ENCODE measurements at regions not wholly inside any gene's neighbourhood (a gene's known extent, or its start where the extent isn't known, plus 50 kb on each side); places are given as distances from the start of the nearest gene placed in this dataset.

DNA sequence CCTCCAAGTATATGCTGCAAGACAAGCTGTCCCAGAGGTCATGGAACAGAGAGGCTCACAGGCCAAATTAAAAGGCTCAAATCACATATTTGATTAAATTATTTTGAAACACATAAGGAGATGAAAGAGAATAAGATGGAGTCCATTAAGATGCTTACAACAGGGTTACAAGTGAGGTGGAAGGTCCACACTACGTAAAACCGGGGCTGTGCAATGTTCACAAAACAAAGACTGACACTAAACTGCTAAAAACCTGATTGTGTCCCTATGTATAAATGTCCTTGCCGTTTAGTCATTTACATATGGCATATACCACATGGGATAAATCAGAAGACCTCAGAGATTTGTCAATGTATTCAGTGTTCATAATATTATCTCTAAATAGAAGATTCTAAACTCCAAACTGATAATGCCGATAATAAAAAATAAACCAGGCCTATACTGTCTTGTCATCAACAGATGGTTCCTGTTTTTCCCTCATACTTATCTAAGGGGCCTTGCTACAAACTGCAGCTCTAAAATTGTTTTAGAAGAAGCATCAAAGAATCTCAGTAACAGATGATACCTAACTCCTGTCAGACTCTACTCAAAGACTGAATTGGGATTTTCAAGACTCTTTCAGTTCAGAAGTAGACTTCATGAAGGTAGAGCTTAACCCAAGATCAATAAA, 51.8 kb upstream of the RIPOR2 start:
- no peak for DNase-seq (ENCODE audit: low read depth, low spot score)

- DNase-seq (ENCODE audit: low read depth, low spot score): no peak
These were observed 52.8 kb upstream of the RIPOR2 start for GRCh38 chr6:24988562-24988961.

GRCh38 chr6:24990236-24990845, 54.6 kb upstream of the RIPOR2 start:
- no peak for DNase-seq (ENCODE audit: low read depth, low spot score)

DNA sequence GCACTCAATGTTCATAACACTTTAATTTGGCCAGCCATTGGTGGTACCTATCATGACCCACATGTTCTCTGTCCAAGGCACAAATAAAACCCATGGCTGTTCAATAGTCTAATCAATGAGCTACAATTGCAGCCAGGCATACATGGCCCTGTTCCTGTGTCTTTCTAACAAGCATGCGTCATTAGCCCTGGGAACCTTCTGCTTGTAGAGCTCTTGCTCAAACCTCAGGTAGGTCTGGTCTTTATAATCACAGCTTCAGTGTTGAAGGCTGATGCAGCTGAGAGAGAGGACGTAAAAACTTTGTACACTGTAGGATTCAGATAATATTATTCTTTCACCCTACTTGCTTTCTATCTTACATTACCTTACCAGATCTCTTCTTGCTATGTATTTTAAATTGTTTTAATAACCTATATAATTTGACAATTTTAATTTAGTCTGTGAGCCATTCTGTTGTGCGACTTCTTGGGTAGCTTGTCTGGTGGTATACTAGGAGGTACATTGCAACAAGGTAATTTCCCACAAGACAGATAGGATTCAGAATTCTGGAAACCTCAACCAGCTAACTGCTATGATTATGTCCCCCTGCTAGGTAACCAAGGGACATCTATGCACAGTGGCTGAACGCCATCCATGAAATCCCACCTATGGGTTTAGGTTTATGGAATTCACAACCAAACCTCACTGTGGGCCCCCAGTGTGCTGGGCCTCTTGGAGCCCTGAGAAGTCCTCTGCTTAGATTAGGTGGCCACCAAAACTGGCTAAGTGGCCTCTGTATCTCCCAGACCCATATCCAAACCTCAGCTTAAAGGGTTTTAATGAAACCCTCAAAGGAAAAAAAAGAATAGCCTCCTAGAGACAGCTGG, 55.4 kb upstream of the RIPOR2 start:
- DNase-seq (ENCODE audit: low read depth, low spot score): no peak

GRCh38 chr6:24991810-24992467, 56.2 kb upstream of the RIPOR2 start:
- peak; percentile 63 for DNase-seq (ENCODE audit: low read depth, low spot score)

- no peak for DNase-seq (ENCODE audit: low read depth, low spot score)
These were observed 59.1 kb upstream of the RIPOR2 start for GRCh38 chr6:24994812-24995211.

GRCh38 chr6:24995270-24995669, 59.5 kb upstream of the RIPOR2 start:
- no peak for DNase-seq (ENCODE audit: low read depth, low spot score)

GRCh38 chr6:24996269-24996836, 60.6 kb upstream of the RIPOR2 start:
- DNase-seq (ENCODE audit: low read depth, low spot score): no peak

DNA sequence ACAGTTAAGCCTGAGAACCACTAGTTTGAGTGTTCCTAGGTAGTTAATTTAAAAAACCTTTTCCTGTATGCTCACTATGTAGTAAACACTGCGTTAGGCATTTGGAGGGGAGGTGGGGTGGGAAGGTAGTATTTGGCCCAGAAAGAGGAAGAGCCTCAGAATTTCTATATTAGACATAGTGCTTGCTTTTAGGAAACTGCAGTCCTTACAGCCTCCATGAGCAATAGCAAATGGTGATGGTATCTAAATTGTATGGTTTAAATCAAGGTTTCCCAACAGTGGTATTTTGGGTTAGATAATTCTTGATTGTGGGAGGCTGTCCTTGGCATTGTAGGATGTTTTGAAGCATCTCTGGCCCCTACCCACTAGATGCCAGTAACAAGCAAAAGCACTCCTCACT, 61.5 kb upstream of the RIPOR2 start:
- no peak for DNase-seq (ENCODE audit: low read depth, low spot score)

DNA sequence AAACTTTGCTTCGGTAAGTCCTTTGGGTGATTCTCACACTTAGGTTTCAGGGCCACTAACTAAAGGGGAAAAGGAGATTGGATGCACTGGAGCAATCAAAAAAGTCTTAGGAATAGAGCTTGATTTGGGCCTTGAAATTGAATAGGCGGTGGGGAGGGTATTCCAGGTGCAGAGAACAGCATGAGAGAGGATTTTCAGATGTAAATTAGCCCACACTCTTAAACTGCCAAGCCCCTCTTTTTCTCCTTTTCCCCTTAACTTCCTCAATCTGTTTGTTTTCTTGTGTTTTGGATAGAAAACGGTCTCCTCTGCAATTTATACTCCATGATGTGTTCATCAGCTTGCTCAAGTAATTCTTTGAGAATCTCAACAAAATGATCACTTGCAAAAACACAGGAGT, 62.1 kb upstream of the RIPOR2 start:
- DNase-seq (ENCODE audit: low read depth, low spot score): no peak

DNA sequence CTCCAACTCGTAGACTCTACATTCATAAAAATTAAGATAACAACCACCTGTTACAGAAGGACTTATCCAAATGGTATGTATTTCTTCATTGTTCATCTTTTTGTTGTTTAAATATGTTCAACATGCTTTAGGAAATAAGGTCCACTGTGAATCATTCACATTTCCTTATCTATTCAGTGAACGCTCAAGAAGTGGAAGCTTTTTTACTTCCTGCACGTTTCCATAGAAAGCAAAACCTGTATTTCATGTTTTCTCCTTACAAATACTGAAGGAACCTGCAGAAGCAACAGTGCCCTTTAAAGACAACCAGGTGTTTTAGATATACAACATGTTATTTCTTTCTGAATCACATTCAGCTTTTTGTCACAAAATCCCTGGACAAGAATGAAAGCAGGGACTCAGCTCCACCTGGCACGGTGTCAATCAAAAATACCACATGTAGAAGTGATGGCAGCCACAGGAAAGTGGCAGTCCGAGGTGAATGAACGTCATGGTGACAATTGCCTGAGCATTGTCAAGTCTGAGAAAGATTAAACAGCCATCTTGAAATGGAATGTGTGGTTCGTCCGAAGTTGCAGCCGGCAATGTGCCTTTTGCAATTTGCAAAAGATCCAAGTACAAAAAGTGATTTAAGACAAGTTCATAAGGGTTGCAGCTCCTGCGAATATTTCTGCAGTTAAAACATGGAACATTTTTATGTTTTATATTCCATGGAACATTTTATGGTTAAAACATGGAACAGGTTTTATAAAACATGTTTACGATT, 66.7 kb upstream of the RIPOR2 start:
- DNase-seq (ENCODE audit: low read depth, low spot score): no peak

DNA sequence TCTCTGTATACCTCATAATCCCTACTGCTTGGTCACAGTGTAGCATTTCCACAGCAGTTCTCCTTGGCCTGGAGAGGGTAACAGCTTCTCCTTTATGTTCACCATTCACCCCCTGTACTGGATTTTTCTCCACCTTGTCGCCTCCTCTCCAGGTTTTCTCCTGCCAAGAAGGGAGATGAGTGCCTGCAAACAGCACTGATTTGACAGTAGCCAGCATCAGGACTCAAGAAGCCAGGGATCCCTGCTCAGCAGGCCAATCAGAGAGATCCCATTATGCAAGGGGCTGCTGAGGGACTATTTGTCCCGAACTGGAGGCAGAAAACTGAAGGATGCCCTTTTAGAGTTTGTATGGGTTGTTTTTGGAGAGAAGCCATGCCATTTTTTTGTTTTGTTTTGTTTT, 68.6 kb upstream of the RIPOR2 start:
- no peak for DNase-seq (ENCODE audit: low read depth, low spot score)

GRCh38 chr6:25005010-25005409, 69.2 kb upstream of the RIPOR2 start:
- DNase-seq (ENCODE audit: low read depth, low spot score): no peak

DNA sequence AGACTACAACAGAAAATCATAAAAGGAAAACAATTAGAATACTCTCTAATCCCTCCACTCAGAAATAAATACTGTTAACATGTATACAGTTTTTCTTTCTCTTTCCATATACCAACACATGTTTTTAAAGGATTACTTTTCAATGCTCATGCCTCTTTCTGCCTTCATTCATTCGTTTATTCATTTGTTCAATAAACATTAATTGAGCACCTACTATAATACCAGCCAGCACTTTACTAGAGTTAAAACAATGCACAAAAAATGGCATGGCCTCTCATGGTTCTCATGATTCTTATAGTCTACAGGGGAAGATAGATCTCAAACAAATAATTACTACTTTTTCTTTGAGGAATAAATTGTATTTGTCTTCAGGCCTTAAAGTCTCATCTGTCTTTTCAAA, 70.3 kb upstream of the RIPOR2 start:
- DNase-seq (ENCODE audit: low read depth, low spot score): no peak

GRCh38 chr6:25006565-25007001, 70.8 kb upstream of the RIPOR2 start:
- DNase-seq (ENCODE audit: low read depth, low spot score): no peak

DNA sequence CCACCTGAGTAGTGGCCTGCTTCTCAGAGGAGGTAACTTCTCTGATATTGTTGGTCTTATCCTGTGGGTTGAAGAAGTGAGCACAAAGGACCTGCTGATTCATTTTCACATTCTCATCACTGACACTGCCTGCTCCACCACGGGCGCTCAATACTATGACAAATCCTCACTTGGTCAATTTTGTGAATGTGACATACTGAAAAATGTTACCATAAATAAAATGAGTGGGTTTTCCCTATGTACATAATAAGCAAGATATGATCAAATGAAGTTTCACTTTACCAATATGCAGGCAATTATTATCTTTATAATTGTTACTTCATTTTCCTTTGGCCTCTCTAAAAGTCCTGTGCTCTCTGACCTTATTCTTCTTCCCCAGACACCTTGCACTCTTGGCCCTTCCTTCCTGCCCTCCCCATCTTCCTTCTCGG, 71.5 kb upstream of the RIPOR2 start:
- DNase-seq (ENCODE audit: low read depth, low spot score): no peak

GRCh38 chr6:25008707-25009392, 73.1 kb upstream of the RIPOR2 start:
- DNase-seq (ENCODE audit: low read depth, low spot score): no peak

GRCh38 chr6:25009393-25009710, 73.6 kb upstream of the RIPOR2 start:
- no peak for DNase-seq (ENCODE audit: low read depth, low spot score)

- DNase-seq (ENCODE audit: low read depth, low spot score): no peak
These were observed 74.4 kb upstream of the RIPOR2 start for GRCh38 chr6:25010176-25010575.

GRCh38 chr6:25010902-25011625, 75.3 kb upstream of the RIPOR2 start:
- no peak for DNase-seq (ENCODE audit: low read depth, low spot score)
